ENCODE measurements at regions not wholly inside any gene's neighbourhood (a gene's known extent, or its start where the extent isn't known, plus 50 kb on each side); places are given as distances from the start of the nearest gene placed in this dataset.

DNA sequence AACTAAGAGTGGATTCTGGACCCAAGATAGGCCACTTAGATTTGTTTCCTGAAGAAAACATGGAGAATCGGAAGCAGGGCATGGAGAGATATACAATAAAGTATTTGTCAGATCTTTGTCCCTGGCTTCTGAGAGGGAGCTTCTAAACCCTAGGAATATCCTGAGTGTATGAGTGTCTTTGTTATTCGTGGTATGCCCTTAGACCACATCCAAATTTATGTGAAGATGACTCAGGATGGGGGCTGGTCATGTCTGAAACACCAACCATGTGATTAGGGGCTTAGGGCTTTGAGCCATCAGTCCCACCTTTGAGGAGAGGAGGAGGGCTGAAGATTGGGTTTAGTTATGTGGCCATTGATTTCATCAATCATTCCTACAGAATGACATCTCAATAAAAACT lies 69.7 kb upstream of the PLPP4 start:
- no peak for DNase-seq

DNA sequence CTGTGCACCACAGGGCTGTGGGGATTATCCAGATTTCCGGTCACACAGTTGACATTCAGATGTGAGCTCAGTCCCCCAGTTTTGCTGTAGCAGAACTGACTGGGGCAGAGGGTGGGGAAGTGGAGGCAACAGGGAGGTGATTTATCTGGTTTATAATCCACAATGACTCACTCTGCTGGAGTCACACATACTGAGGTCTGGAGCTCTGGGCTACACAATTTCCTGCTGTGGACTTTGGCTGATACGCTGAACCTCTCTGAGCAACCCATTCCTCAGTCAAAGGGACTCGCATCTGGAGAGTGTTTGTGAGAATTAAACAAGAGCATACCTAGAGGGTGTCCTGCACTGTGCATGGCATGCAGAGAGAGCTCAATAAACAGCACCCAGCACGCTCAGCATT lies 64.8 kb upstream of the PLPP4 start:
- DNase-seq = no peak

- DNase-seq = no peak
These were observed 64.4 kb upstream of the PLPP4 start for GRCh38 chr10:120392671-120393079.

DNA sequence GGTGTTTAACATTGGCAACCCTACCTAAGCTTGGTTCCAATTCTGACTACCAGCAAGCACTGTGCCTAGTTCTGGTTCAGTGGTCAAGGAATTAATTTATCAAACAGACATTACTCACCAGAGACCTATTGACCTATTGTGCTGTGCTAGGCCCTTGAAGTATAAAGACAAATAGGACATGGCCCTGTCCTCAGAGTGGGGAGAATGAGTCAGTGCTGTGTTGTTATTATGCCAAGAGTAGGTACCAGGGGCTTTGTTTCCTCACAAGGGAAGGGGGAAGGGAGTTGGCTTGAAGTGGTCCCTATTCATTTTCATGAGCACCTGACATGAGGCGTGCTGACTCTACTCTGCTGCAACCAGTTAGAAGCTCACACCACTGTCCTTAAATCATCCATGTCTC lies 62.6 kb upstream of the PLPP4 start:
- no peak for DNase-seq

DNA sequence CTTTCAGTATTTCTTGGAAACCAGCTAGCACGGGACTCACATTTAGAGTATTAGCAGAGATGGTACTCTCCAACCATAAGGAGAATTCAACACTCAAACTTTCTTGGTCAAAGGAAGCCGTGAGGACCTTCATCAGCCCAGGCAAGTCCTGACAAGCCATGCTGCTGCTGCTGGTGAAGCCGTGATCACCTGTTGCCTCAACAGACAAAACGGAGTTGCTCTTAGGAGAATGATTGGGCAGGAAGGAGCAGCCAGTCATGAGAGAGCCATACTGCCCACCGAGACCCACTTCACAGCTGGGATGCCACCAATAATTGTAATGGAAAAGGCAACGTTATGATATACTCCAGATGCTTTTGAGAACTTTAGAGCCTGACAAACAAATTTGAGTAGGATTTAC lies 60.8 kb upstream of the PLPP4 start:
- DNase-seq = no peak

- no peak for DNase-seq
These were observed 58.8 kb upstream of the PLPP4 start for GRCh38 chr10:120398180-120398579.

GRCh38 chr10:120400601-120401000 lies 56.4 kb upstream of the PLPP4 start:
- no peak for DNase-seq

- no peak for DNase-seq
These were observed 54.8 kb upstream of the PLPP4 start for GRCh38 chr10:120402147-120402766.

GRCh38 chr10:120403109-120403508 lies 53.9 kb upstream of the PLPP4 start:
- DNase-seq = no peak

GRCh38 chr10:120406376-120406775 lies 50.7 kb upstream of the PLPP4 start:
- DNase-seq = no peak
